GM19455 (cell line): ENCODE measurements at regions not wholly inside any gene's neighbourhood (a gene's known extent, or its start where the extent isn't known, plus 50 kb on each side); places are given as distances from the start of the nearest gene placed in this dataset.

Experiments
- ATAC-seq: cut with Tn5 transposase; IDR thresholded peaks from one replicate; pipeline ENCODE4 v1.9.1; 2021; ENCODE audit not compliant: unreplicated experiment

DNA sequence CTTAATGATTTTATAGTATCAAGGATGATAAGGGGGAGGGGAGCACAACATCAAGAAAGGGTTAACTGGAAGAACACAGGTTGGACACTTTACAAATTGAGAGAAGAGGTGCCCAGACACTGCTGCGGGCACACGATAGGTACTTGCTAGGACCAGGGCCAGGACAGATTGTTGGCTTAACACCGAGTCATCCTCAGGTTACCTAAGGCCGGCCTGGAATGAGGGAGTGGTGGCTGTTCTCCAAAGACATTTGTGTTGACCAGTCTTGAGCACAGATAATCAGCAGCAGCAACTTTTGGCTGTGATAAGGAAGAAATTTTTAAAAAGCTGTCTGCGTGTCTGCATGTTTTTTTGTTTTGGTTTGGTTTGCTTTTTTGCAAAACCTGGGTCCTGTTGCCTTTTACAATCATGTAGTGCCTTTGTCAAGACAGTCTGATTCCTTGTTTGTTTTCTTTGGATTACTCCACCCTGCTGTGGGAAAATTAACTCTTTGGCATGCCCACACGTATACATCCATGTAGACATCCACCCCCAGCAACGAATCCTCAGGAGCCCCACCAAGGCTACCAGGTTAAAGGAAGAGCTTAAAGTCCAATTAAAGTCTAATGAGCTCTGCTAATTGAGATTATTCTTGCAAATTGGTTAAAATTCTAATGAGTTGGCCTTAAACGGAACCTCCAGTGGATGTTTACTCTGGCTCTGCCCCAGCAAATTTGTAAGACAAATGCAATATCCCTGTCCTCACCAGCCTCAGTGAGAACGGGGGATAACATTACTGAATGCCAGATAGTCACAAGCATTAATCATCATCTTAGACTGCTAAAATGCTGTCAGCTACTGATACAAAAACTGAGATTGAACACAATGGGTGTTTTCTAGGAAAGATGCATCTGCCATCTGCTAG is 382.3 kb downstream of the ACTL7B start:
- ATAC-seq, result no peak

DNA sequence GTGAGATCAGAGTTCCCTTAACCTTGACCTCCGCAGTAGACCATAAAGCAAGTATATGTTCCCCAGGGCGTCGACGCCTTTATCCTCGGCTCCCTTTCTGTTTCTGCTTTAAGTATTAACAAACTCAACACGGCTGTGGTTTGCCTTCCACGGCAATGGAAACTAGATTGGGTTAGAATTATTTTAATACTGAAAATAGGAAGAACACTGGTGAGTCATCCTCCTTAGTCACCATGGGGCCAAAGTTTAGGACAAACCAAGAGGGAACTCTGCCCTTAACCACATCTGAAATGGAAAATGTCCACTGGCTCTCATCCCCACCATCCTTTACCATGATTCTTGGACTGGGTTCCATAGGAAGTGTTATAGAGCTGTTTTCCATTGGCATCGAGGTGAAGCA is 386.1 kb downstream of the ACTL7B start:
- ATAC-seq, result no peak

DNA sequence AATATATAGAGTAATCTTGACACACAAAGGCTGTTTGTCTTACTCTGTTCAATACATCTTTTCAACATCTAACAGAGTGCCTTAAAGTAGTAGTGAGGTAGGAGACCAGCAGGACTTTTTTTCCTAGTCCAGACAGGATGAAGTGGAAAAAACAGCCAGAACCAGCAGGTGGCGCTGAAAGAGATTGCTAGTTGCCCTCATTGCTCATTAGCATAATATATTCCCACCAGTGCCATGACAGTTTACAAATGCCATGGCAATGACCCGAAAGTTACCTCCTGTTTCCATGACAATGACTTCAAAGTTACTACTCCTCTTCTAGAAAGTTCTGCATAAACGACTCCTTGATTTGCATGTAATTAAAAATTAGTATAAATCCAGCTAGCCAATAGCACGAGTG is 387.4 kb downstream of the ACTL7B start:
- ATAC-seq, result no peak

DNA sequence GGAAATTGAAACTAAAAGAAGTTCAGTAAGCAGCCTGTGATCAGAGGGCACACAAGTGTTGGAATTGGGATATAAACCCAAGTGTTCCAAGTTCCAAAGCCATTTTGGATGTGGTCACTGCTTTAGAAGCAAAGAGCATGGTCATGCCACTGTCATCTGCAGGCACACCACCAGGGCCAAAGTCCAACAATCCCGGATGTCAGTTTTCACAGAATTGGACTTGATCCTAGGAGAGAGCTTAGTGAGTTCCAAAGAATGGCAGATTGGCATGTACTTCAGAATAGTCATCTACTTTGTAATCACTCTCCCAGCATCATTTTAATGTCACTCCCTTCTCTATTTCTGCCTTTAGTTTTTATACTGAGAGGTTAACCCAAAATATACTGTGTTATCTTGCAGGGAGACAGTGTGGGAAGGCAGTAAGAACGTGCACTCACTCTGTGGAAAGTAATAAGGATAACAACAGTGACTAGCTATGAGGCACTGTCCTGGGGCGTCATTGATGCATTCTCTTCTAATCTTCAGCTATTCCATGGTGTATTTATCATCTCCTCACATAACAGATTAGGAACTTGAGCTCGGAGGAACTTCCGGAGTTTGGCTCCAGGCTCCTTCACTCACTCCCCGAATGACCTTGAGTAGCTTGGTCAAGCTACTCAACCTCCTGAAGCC is 388.0 kb downstream of the ACTL7B start:
- no peak for ATAC-seq

DNA sequence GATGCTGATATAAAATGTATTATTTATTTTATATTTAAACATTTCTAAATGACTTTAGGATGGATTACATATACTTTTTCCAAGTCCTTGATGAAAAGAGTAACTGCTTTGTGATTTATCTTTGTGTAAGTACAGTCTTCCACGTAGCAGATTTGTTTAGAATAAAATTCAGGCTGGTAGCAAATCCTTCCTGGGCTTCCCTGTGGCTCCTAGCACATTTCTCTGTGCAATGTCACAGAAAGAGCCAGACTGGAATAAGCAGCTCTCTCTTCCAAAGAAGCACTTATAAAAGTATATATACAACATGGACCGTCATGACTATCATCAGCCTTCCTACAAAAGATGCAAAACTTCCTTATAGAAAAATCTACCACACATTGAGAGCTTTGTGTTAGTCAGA is 388.6 kb downstream of the ACTL7B start:
- no peak for ATAC-seq

DNA sequence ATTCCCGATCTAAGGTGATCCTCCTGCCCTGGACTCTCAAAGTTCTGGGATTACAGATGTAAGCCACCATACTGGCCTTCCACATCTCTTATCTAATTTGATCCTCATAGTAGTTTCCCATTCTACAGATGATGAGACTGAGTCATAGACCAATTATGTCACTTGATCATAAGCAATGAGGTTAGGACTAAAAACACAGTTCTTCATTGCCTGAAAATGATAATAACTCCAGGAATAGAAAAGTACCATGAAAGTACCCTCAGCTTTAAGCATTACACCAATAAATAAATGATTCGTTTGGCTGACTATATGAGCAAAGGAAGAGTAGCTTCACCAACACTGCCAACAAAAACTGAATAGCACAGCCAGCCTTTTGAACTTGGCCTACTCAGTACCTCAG is 389.5 kb downstream of the ACTL7B start:
- no peak for ATAC-seq

DNA sequence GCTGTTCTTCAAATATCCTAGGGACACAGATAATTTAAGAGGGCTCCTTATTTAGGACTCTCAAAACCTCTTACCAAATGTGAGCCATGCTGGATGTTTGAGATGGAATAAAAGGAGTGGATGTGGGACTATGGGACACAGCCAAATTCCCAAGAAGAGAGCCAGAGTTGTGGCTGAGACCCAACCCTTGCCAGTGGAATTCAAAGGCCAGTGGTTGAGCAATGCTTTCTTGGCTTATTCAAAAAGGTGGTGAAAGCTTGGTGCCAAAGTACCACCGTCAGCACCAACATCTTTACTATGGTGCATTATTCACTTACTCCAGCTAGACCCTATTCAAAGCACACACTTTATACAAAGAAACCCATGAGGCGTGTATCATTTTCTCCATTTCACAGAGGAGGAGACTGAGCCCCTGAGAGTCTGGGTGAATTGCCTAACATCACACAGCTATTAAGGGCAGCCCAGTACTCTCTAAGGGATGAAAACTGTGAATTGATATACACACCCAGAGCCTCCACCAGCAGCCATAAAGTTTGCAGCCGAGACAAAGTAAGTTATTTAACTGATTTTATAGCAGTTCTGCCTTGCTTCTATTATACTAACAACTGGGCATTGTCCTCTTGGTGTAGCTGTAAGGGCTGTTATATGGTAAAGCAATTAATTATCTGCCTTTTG is 391.7 kb downstream of the ACTL7B start:
- ATAC-seq, result no peak

DNA sequence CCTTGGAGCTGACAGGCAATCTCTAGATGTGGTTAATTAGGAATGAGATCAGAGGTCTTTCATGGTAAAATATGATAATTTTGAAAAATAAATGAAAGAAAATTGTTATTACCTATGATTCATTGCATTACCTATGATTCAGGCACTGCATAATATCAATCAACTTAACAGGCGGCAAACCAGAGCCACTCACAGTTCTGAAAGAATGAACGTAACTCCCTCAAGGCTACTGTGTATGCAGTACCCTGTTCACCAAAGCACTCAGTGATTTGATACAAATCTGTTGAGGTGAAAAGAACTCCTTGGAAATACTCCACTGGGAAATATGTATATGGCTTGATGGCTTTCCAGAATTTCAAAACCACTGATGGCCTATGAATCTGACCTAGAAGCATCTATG is 398.9 kb downstream of the ACTL7B start:
- no peak for ATAC-seq

DNA sequence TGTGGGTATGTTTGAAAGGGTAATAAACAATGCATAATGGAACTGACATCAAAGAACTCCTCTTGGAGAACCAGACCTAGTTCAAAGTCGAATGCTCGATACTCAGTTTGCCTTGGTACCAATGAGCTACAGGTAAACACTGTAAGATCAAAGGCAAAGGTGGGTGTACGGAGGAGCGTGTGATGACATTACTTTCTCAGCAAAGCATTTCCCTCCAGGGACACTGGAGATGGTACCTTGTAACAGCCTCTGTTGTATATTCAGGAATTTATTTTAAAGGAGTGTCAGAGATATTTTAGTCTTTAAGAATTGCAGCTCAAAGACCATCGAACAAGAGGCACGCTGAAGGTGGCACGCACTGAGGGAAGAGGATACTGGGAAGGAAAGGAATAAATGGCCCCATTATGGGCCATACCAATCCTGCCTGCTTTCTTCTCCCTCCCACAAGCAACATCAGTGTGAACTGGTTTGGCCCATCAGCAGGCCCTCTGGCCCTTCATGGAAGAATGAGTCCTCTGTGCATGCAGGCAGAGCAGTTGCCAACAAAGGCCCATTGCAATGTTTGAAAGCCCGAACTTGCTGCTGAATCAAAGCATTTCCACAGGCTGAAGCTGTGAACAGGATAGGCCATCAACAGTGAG is 410.2 kb downstream of the ACTL7B start:
- ATAC-seq, result no peak

DNA sequence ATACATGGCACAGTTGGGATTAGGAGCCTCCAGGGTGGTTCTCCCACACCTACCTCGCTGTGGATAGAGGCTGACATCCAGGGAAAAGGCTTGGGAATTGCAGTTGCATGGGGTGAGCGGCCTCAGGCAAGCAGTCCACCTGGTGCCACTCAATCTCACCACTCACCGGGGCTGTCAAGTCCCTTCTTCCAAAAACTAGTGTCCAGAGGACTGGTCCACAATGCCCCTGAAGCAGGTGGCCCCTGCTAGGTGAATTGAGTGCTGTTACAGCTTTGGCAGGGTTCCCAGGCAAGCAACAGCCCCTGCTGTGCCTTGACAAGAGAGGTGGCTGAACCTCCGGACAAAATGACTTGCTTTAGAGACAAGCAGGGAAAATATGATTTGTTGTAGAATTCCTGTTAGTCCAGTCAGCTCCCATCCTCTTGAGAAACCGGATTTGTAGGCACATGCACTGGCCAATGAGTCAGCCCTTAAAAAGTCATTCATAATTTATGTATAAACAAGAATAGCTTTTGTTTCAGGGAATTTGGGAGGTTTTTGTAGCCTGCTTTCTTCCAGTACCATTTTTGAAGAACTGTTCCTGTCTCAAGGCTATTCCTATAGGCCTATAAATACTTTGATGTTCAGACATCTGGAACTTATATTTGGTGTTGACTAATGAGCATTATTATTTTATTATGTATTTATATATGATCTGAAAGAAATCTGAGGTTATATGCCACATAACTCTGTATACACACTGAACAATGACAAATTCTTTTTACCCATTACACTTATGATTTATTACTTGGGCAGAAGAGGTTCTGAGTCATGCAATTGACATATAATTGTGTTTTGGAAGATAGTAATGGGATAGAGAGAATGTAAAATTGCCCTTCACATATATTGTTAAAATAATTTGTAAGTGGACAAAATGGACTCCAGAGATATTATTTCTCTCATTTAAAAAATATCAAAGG is 411.1 kb downstream of the ACTL7B start:
- no peak for ATAC-seq

DNA sequence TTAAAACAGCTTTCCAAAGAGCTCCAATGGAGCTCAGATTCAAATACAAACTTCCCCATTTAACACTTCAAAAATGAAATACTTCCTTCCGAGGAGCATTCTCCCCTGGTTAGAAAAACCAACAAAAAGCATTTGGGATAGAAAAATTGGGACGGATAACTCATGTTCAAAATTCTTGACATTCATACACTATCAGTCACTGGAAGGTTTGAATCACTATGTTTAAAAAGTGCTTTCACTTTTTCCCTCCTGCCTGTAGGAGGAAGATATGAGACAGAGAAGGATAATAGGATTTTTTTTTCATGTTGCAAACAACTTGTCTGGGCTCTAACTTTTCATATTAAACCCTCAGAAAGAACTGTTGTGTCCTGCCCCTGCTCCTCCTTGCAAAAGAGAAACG is 412.0 kb downstream of the ACTL7B start:
- no peak for ATAC-seq

DNA sequence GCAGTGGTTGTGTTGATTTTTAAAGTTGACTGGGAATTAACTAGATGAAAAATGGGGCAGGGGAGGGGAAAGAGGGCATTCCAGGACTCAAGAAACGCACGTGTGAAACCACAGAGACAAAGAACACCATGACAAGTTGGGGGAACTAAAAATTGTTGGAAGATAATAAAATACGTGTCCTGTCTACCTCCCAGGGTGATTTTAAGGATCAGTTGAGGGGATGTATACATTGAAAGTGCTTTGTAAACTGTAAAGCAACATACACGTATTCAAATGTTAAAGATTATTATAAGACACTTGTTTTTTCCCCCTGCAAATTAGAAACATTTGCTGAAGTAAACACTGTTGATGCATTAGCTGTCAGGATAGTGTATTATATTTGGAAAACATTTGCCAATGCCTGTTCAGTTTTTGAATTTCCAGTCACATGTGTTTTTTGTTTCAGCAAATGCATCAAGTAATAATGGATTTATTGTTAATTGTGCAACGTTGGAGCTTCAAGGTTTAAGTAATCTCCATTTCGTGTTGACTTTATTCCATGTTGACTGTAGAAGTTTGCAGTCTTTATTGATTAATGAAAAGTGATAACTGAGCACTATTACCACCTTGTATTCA is 412.7 kb downstream of the ACTL7B start:
- no peak for ATAC-seq

DNA sequence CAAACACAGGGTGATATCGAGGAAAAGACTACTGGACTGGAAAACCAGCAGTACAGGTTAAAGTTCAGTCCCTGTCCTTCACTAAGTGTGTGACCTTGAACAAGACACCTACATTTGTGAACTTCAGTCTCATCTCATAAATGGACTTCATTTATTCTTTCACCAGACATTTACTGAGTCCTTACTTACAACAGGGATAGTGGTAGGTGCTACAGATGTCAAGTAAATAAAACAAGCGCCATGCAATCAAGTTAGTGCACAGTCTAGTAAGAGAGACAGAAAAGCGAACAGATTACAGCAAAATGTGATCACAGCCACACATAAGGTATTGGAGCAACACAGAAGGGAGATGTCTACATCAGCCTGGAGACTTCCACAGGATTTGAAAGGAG is 413.2 kb downstream of the ACTL7B start:
- ATAC-seq, result no peak

DNA sequence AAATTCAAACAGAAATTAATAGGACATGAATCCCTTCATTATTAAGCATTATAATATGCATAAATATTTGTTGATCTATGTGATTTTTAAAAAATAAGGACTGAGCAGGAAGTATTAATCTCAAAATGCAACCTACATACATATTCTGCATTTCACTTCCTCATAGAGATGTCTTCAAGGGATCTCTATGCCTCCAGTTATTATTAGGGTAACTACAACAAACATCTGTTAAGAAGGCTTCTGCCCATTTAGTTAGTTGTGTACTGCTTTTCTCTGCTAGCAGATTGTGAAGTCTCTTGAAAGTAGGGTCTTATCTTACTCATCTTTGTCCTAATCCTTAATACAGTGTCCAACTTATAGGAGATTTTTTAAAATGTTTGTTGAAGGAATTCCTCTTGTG is 414.1 kb downstream of the ACTL7B start:
- no peak for ATAC-seq

DNA sequence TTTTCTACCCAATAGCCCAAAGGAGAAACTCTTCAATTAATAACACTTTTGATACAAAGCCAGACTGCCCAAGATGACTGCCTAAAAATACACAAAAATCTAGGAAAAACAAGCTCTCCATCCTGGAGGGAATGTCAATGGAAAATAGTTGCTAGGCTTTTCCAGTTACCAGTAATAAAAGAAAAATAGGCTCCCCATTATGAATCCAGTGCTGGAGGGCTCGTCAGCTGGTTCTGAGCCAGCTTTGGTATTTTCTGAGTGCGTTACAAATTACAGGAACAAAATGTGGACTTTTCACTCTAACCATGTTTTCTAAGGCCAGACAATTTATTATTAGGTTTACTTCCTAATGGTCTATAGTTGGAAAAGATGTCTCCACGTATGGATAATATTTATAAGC is 414.5 kb downstream of the ACTL7B start:
- no peak for ATAC-seq

DNA sequence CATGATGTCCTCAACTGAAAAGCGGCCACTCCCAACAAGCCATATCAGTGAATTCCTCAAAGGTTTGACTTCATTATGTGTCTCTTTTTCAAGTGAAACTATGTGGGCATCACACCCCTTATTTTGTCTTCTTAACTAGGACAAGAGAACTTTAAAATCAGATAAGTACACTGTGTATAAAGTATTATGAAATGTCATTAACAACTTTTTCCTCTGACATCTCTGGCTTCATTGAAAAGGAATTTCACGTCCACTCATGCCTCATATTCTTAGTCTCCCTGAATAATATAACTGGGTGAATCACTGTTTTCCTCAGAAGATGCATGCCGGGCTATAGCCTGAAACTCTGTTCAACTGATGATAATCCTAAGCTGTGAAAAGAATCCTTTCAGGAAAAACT is 415.8 kb downstream of the ACTL7B start:
- no peak for ATAC-seq

DNA sequence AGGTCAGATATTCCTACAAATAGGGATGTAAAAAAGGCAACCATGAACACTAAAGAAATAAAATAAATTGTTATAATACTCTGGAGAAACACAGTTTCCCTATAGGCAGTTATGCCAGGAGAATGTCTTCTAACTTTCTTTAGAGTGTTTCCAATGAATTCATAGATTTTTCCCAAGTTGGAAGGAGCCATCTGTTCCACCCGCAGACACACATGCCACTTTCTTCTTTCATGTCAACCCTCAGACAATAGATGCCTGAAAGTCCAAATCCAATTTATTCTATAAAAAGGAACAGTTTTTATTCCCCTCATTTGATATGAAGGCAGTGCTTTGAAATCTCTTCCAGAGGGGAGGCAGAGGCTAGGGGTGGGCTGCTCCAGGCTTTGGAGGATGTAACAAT is 418.1 kb downstream of the ACTL7B start:
- ATAC-seq, result no peak

DNA sequence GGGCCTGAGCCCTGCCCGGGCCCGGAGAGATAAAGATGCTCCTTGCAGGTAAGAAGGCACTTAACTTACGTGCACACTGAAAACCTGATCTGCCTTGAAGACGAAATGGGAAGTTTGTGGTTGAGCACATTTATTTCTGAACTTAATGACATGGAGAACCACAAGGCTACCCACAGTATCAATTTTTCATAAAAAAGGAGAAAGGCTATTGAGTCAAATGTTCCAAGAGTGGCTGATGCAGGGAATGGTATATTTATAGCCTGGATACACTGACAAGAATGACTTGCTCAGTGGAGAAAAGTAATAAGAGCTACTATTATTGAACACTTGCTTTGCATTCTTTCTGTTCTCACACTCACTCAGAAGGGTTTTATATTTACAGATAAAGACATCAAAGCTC is 419.3 kb downstream of the ACTL7B start:
- ATAC-seq, result no peak

DNA sequence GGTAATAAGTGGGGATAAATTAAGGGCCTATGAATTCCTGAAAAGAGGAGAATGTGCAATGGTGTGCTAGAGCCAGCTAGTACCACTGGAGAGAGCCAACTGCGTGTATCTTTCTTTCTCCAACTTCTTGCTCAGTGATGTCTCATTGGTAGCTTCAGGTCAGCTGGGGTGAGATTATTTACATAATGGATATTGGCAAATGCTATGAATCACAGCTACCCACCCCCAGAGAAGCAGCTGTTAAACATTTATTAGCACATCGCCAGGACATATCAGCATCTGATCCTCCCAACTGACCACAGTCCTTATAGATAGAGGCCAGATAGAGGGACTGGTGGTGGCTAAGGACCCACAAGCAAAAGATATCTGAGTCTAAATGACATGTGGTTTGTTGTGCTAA is 421.3 kb downstream of the ACTL7B start:
- no peak for ATAC-seq

DNA sequence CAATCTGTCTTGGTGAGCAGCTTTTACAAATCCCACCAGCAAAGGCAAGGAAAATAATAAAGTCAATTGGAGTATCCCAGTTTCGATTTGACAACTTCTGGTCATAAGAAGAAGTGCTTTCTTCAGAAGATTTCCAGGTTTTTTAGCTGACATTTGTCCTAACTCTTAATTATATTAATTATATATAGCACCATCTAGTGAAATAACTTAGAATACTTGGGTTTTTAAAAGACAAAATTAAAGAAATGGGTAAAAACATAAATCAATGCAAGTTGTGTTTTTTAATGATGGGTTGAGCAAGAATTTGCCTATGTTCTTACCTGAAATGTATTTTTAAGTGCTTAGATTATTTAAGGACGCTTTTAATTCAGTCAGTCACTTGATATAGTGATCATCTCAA is 421.8 kb downstream of the ACTL7B start:
- ATAC-seq, result no peak
